ENCODE measurements at regions not wholly inside any gene's neighbourhood (a gene's known extent, or its start where the extent isn't known, plus 50 kb on each side); places are given as distances from the start of the nearest gene placed in this dataset.
"Not testable (repeated sequence)": the region's sequence is repeated elsewhere in the genome, so short reads cannot be mapped to it uniquely, and the experiment has no call there.

GRCh38 chr7:28330384-28331070 is 81.8 kb upstream of the CREB5 start:
- DNase-seq: peak; percentile 22

- no peak for DNase-seq
Measured at GRCh38 chr7:28332046-28332445, 80.3 kb upstream of the CREB5 start.

GRCh38 chr7:28333548-28333947 is 78.8 kb upstream of the CREB5 start:
- not testable (repeated sequence) for DNase-seq

- DNase-seq: peak; percentile 51
Measured at GRCh38 chr7:28336806-28337205, 75.5 kb upstream of the CREB5 start.

GRCh38 chr7:28338041-28338440 is 74.3 kb upstream of the CREB5 start:
- DNase-seq: no peak

- DNase-seq: no peak
Measured at GRCh38 chr7:28343462-28343861, 68.9 kb upstream of the CREB5 start.

- DNase-seq: no peak
Measured at GRCh38 chr7:28346256-28346655, 66.1 kb upstream of the CREB5 start.

GRCh38 chr7:28346676-28347363 is 65.5 kb upstream of the CREB5 start:
- peak; percentile 45 for DNase-seq

- peak; percentile 91 for DNase-seq
Measured at GRCh38 chr7:28347475-28348318, 64.6 kb upstream of the CREB5 start.

GRCh38 chr7:28348636-28349035 is 63.7 kb upstream of the CREB5 start:
- DNase-seq: no peak

GRCh38 chr7:28349637-28350036 is 62.7 kb upstream of the CREB5 start:
- DNase-seq: peak; percentile 14

GRCh38 chr7:28350662-28351061 is 61.7 kb upstream of the CREB5 start:
- no peak for DNase-seq

- no peak for DNase-seq
Measured at GRCh38 chr7:28351450-28351849, 60.9 kb upstream of the CREB5 start.

GRCh38 chr7:28354601-28355402 is 57.5 kb upstream of the CREB5 start:
- DNase-seq: peak; percentile 87

GRCh38 chr7:28355635-28356319 is 56.5 kb upstream of the CREB5 start:
- DNase-seq: no peak

GRCh38 chr7:28356619-28357018 is 55.7 kb upstream of the CREB5 start:
- DNase-seq: no peak

- DNase-seq: peak; percentile 92
Measured at GRCh38 chr7:28358423-28358868, 53.9 kb upstream of the CREB5 start.

GRCh38 chr7:28360739-28361138 is 51.6 kb upstream of the CREB5 start:
- DNase-seq: no peak

- DNase-seq: no peak
Measured at GRCh38 chr7:28361551-28361950, 50.8 kb upstream of the CREB5 start.

- no peak for DNase-seq
Measured at GRCh38 chr7:28362182-28362581, 50.1 kb upstream of the CREB5 start.
